ENCODE measurements at regions not wholly inside any gene's neighbourhood (a gene's known extent, or its start where the extent isn't known, plus 50 kb on each side); places are given as distances from the start of the nearest gene placed in this dataset.
"Not testable (repeated sequence)": the region's sequence is repeated elsewhere in the genome, so short reads cannot be mapped to it uniquely, and the experiment has no call there.

GRCh38 chr12:116361414-116362223, 84.1 kb upstream of the MED13L start:
- FAIRE-seq, result no peak

GRCh38 chr12:116365114-116365513, 87.6 kb upstream of the MED13L start:
- FAIRE-seq, result no peak

- FAIRE-seq, result no peak
Observed at GRCh38 chr12:116365606-116366455, 88.3 kb upstream of the MED13L start.

GRCh38 chr12:116366456-116366776, 88.9 kb upstream of the MED13L start:
- no peak for FAIRE-seq

GRCh38 chr12:116366824-116367223, 89.3 kb upstream of the MED13L start:
- FAIRE-seq, result no peak

- FAIRE-seq, result no peak
Observed at GRCh38 chr12:116368196-116369194, 91.0 kb upstream of the MED13L start.

- peak; percentile 33 for FAIRE-seq
Observed at GRCh38 chr12:116370004-116370404, 92.5 kb upstream of the MED13L start.

- no peak for FAIRE-seq
Observed at GRCh38 chr12:116370886-116371580, 93.5 kb upstream of the MED13L start.

GRCh38 chr12:116372815-116373214, 95.3 kb upstream of the MED13L start:
- no peak for FAIRE-seq

GRCh38 chr12:116373572-116374206, 96.2 kb upstream of the MED13L start:
- FAIRE-seq, result no peak

GRCh38 chr12:116374207-116374606, 96.7 kb upstream of the MED13L start:
- FAIRE-seq, result no peak

- FAIRE-seq, result no peak
Observed at GRCh38 chr12:116375278-116375842, 97.9 kb upstream of the MED13L start.

- FAIRE-seq, result no peak
Observed at GRCh38 chr12:116376354-116377193, 99.1 kb upstream of the MED13L start.

GRCh38 chr12:116377194-116377571, 99.7 kb upstream of the MED13L start:
- FAIRE-seq, result not testable (repeated sequence)

- FAIRE-seq, result no peak
Observed at GRCh38 chr12:116378002-116378401, 100.5 kb upstream of the MED13L start.

GRCh38 chr12:116380108-116380507, 102.6 kb upstream of the MED13L start:
- no peak for FAIRE-seq

GRCh38 chr12:116380740-116381139, 103.2 kb upstream of the MED13L start:
- FAIRE-seq, result peak; percentile 59

GRCh38 chr12:116381240-116381743, 103.8 kb upstream of the MED13L start:
- FAIRE-seq, result no peak

GRCh38 chr12:116381744-116382685, 104.5 kb upstream of the MED13L start:
- FAIRE-seq, result peak; percentile 96

All from G401.6 (cell line).